Testis (tissue), 2 donors: ENCODE measurements at regions not wholly inside any gene's neighbourhood (a gene's known extent, or its start where the extent isn't known, plus 50 kb on each side); places are given as distances from the start of the nearest gene placed in this dataset.

ENCODE experiments used
- DNase-seq: peaks from one replicate; pipeline ENCODE4 v3.0.0-alpha.2; 2019
- H3K27ac ChIP-seq, 2 donors: fragments of 200-600 bp; sonication (generic); one replicate each; pipeline ENCODE4 v1.5.1; 2019
- H3K27me3 ChIP-seq: fragments of 200-600 bp; sonication (generic); one replicate; pipeline ENCODE4 v1.5.1; 2019
- H3K36me3 ChIP-seq: fragments of 200-600 bp; sonication (generic); one replicate; pipeline ENCODE4 v1.5.1; 2017; ENCODE audit warnings: low read depth; ENCODE audit errors: missing control alignments
- H3K4me1 ChIP-seq: fragments of 200-600 bp; sonication (generic); one replicate; pipeline ENCODE4 v1.5.1; 2019
- H3K4me3 ChIP-seq, 2 donors: fragments of 200-600 bp; sonication (generic); one replicate each; pipeline ENCODE4 v1.5.1; 2017 to 2019
- H3K9me3 ChIP-seq: fragments of 200-600 bp; sonication (generic); one replicate; pipeline ENCODE4 v1.5.1; 2017
- CTCF ChIP-seq, 3 experiments: fragments of 450-650 bp in 2 of 3; fragments of 200-600 bp in 1 of 3; sonication (generic) in 1 of 3; IDR thresholded peaks; one replicate each; pipeline ENCODE4 v1.5.1; 2016 to 2019; ENCODE audit warnings: antibody characterized with exemption in 3 of 3, mild to moderate bottlenecking in 2 of 3, moderate library complexity in 1 of 3
- POLR2A ChIP-seq: fragments of 450-650 bp; IDR thresholded peaks from one replicate; pipeline ENCODE4 v1.6.1; 2017; ENCODE audit warnings: antibody characterized with exemption, mild to moderate bottlenecking, moderate library complexity
- WGBS, 2 donors: methylation state at CpG; one replicate each; pipeline ENCODE4 v1.1.5; 2018; 5-methylcytosine and 5-hydroxymethylcytosine counted together
- intact Hi-C: fragments of 100-400 bp; cut with DNase I; formaldehyde crosslinking; loops from one replicate; pipeline ENCODE4 v1.15.1; 2023; ENCODE audit warnings: low total_unique reads

GRCh38 chr18:73482901-73483300, 615.1 kb upstream of the NETO1 start:
- H3K36me3 ChIP-seq: no peaks in the 10 kb centered on the region
- no peaks in the 10 kb centered on the region for H3K27me3 ChIP-seq

GRCh38 chr18:73479477-73479876, 611.7 kb upstream of the NETO1 start:
- Histone ChIP-seq H3K4me1 (no peaks in the 10 kb centered on the region), H3K27me3 (no peaks in the 10 kb centered on the region), H3K9me3 (no peaks in the 10 kb centered on the region), H3K4me3 (no peak overlapping the region), H3K36me3 (no peaks in the 10 kb centered on the region), H3K27ac (no peak overlapping the region)
- DNase-seq: no peak
- no peak for TF ChIP-seq POLR2A
- TF ChIP-seq CTCF (IDR thresholded peaks at IDR 0.05): no peak
- WGBS, 2 donors: 84 to 88% methylated on average over 2 of the region's 2 CpGs
- intact Hi-C loops: no loop called here

More at GRCh38 chr18:73482901-73483300, 615.1 kb upstream of the NETO1 start:
- 93 to 96% methylated on average over 2 of the region's 2 CpGs for WGBS, 2 donors
- Histone ChIP-seq H3K4me1 (no peaks in the 10 kb centered on the region), H3K9me3 (no peaks in the 10 kb centered on the region), H3K4me3 (no peak overlapping the region), H3K27ac (no peak overlapping the region)
- no peak for DNase-seq
- intact Hi-C loops: no loop called here
- TF ChIP-seq CTCF (IDR thresholded peaks at IDR 0.05) (no peak), POLR2A (no peak)

- Histone ChIP-seq H3K27me3 (no peaks in the 10 kb centered on the region), H3K4me3 (no peak overlapping the region), H3K27ac (no peak overlapping the region), H3K36me3 (no peaks in the 10 kb centered on the region), H3K4me1 (no peaks in the 10 kb centered on the region), H3K9me3 (no peaks in the 10 kb centered on the region)
- 80 to 92% methylated on average over 2 of the region's 2 CpGs for WGBS, 2 donors
- no peak for DNase-seq
- TF ChIP-seq POLR2A (no peak), CTCF (IDR thresholded peaks at IDR 0.05) (no peak)
- intact Hi-C loops: no loop called here
These were observed 610.4 kb upstream of the NETO1 start for GRCh38 chr18:73478191-73478590.

GRCh38 chr18:73476031-73476430, 608.2 kb upstream of the NETO1 start:
- Histone ChIP-seq H3K36me3 (no peaks in the 10 kb centered on the region), H3K9me3 (no peaks in the 10 kb centered on the region), H3K4me1 (no peaks in the 10 kb centered on the region), H3K4me3 (no peak overlapping the region), H3K27ac (no peak overlapping the region), H3K27me3 (no peaks in the 10 kb centered on the region)
- WGBS, 2 donors: 88 to 93% methylated on average over 3 of the region's 3 CpGs
- intact Hi-C loops: no loop called here
- no peak for DNase-seq
- TF ChIP-seq POLR2A: no peak
- TF ChIP-seq CTCF (IDR thresholded peaks at IDR 0.05): no peak

GRCh38 chr18:73462092-73462491, 594.3 kb upstream of the NETO1 start:
- Histone ChIP-seq H3K4me1 (peaks cover 4% of the 10 kb centered on the region), H3K4me3 (no peak overlapping the region), H3K9me3 (no peaks in the 10 kb centered on the region), H3K36me3 (no peaks in the 10 kb centered on the region), H3K27me3 (no peaks in the 10 kb centered on the region), H3K27ac (peak overlapping the region; percentile 48 to 62)
- intact Hi-C loops: no loop called here
- TF ChIP-seq POLR2A: no peak
- no peak for TF ChIP-seq CTCF (IDR thresholded peaks at IDR 0.05)
- WGBS, 2 donors: 26 to 33% methylated on average over 2 of the region's 2 CpGs
- DNase-seq: peak; percentile 84
